Fibroblast of skin of back (primary cell): ENCODE measurements at regions not wholly inside any gene's neighbourhood (a gene's known extent, or its start where the extent isn't known, plus 50 kb on each side); places are given as distances from the start of the nearest gene placed in this dataset.

Experiments
- DNase-seq: peaks from one replicate; pipeline ENCODE4 v3.0.0-alpha.2; 2013

- peak; percentile 75 for DNase-seq
These were observed 119.3 kb upstream of the MDM1 start for GRCh38 chr12:68451261-68452077.

- no peak for DNase-seq
These were observed 120.0 kb upstream of the MDM1 start for GRCh38 chr12:68452078-68452715.

GRCh38 chr12:68453278-68453677 is 121.1 kb upstream of the MDM1 start:
- DNase-seq, result no peak

GRCh38 chr12:68453876-68454275 is 121.7 kb upstream of the MDM1 start:
- peak; percentile 34 for DNase-seq

GRCh38 chr12:68454892-68455291 is 122.7 kb upstream of the MDM1 start:
- no peak for DNase-seq

GRCh38 chr12:68455691-68456345 is 123.7 kb upstream of the MDM1 start:
- peak; percentile 15 for DNase-seq

GRCh38 chr12:68458866-68459265 is 126.7 kb upstream of the MDM1 start:
- DNase-seq, result no peak

- no peak for DNase-seq
These were observed 128.1 kb upstream of the MDM1 start for GRCh38 chr12:68460236-68460635.

GRCh38 chr12:68461645-68462044 is 129.5 kb upstream of the MDM1 start:
- no peak for DNase-seq

GRCh38 chr12:68462803-68463202 is 130.6 kb upstream of the MDM1 start:
- no peak for DNase-seq

- no peak for DNase-seq
These were observed 133.1 kb upstream of the MDM1 start for GRCh38 chr12:68465227-68465626.

GRCh38 chr12:68467514-68467913 is 135.4 kb upstream of the MDM1 start:
- no peak for DNase-seq

- peak; percentile 74 for DNase-seq
These were observed 135.9 kb upstream of the MDM1 start for GRCh38 chr12:68468036-68468435.

- no peak for DNase-seq
These were observed 137.0 kb upstream of the MDM1 start for GRCh38 chr12:68469113-68469512.

GRCh38 chr12:68470664-68471328 is 138.6 kb upstream of the MDM1 start:
- DNase-seq, result no peak

- DNase-seq, result no peak
These were observed 136.1 kb upstream of the RAP1B start for GRCh38 chr12:68474467-68475204.

- no peak for DNase-seq
These were observed 133.9 kb upstream of the RAP1B start for GRCh38 chr12:68476794-68477193.

- peak; percentile 19 for DNase-seq
These were observed 133.4 kb upstream of the RAP1B start for GRCh38 chr12:68477261-68477772.

GRCh38 chr12:68477906-68478305 is 132.8 kb upstream of the RAP1B start:
- no peak for DNase-seq

- DNase-seq, result no peak
These were observed 132.0 kb upstream of the RAP1B start for GRCh38 chr12:68478516-68479260.

- peak; percentile 91 for DNase-seq
These were observed 131.3 kb upstream of the RAP1B start for GRCh38 chr12:68479261-68479895.
